ENCODE measurements at regions not wholly inside any gene's neighbourhood (a gene's known extent, or its start where the extent isn't known, plus 50 kb on each side); places are given as distances from the start of the nearest gene placed in this dataset.

- DNase-seq: no peak
- H3K4me1 ChIP-seq: no peaks in the 10 kb centered on the region
- H3K9me3 ChIP-seq: no peaks in the 10 kb centered on the region
- no peaks in the 10 kb centered on the region for H3K27me3 ChIP-seq
- H3K27ac ChIP-seq: no peak overlapping the region
- TF ChIP-seq POLR2AphosphoS5 (IDR thresholded peaks at IDR 0.05) (no peak), CTCF (IDR thresholded peaks at IDR 0.05) (no peak), POLR2A (IDR thresholded peaks at IDR 0.05) (no peak), EP300 (IDR thresholded peaks at IDR 0.05) (no peak)
- 21 to 22% methylated on average over 1 of the region's 1 CpG for WGBS, 2 donors
- no peak overlapping the region for H3K4me3 ChIP-seq
- no peak for ATAC-seq (ENCODE audit: low FRiP score in 2 of 2)
- H3K36me3 ChIP-seq: no peaks in the 10 kb centered on the region
Observed at GRCh38 chr2:18795906-18796305, 206.5 kb upstream of the NT5C1B start.

GRCh38 chr2:18792684-18793083 lies 203.3 kb upstream of the NT5C1B start:
- Histone ChIP-seq H3K4me1 (peaks cover 0 to 3% (median 0%) of the 10 kb centered on the region in 4 donors), H3K36me3 (no peaks in the 10 kb centered on the region), H3K27me3 (no peaks in the 10 kb centered on the region), H3K4me3 (no peak overlapping the region), H3K9me3 (no peaks in the 10 kb centered on the region), H3K27ac (no peak overlapping the region)
- WGBS, 2 donors: 91 to 94% methylated on average over 6 of the region's 6 CpGs
- ATAC-seq (ENCODE audit: low FRiP score in 2 of 2): no peak
- TF ChIP-seq POLR2AphosphoS5 (IDR thresholded peaks at IDR 0.05): no peak
- TF ChIP-seq POLR2A (IDR thresholded peaks at IDR 0.05): no peak
- DNase-seq: peak in 1 of 2 donors; percentile 37

DNA sequence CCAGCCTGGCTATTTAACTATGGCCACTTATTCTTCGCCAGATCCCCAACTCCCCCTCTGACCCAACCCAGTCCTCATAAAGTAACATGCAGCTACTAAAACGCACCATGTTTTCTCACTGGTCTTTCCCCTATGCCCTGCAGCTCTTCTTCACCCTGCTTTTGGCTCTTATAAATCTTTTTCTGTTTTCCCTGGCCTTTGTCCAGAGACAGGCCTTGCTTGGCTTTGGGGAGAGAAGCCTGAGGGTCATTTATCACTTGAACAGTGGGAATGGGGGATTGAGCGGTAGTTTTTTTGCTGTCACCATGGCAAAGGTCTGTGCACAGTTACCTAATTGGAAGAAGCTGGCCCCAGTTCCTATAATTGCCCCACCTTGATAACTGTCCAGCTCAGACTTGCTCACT lies 202.9 kb upstream of the NT5C1B start:
- TF ChIP-seq POLR2AphosphoS5 (IDR thresholded peaks at IDR 0.05): no peak
- no peaks in the 10 kb centered on the region for H3K36me3 ChIP-seq
- H3K9me3 ChIP-seq: no peaks in the 10 kb centered on the region
- no peak overlapping the region for H3K4me3 ChIP-seq
- ATAC-seq (ENCODE audit: low FRiP score in 2 of 2): no peak
- no peak for DNase-seq
- 67 to 76% methylated on average over 3 of the region's 3 CpGs for WGBS, 2 donors
- H3K27me3 ChIP-seq: no peaks in the 10 kb centered on the region
- H3K4me1 ChIP-seq: peaks cover 0 to 3% (median 0%) of the 10 kb centered on the region in 4 donors
- no peak overlapping the region for H3K27ac ChIP-seq

GRCh38 chr2:18791172-18791797 lies 201.9 kb upstream of the NT5C1B start:
- H3K4me3 ChIP-seq: no peak overlapping the region
- H3K36me3 ChIP-seq: no peaks in the 10 kb centered on the region
- no peak for TF ChIP-seq POLR2AphosphoS5 (IDR thresholded peaks at IDR 0.05)
- TF ChIP-seq POLR2A (IDR thresholded peaks at IDR 0.05): no peak
- no peak for TF ChIP-seq CTCF (IDR thresholded peaks at IDR 0.05)
- no peak for TF ChIP-seq EP300 (IDR thresholded peaks at IDR 0.05)
- no peak overlapping the region for H3K27ac ChIP-seq
- peaks cover 0 to 3% (median 0%) of the 10 kb centered on the region in 4 donors for H3K4me1 ChIP-seq
- WGBS, 2 donors: 94 to 96% methylated on average over 9 of the region's 9 CpGs
- H3K9me3 ChIP-seq: no peaks in the 10 kb centered on the region
- ATAC-seq (ENCODE audit: low FRiP score in 2 of 2): no peak
- DNase-seq: peak in 1 of 2 donors; percentile 2
- no peaks in the 10 kb centered on the region for H3K27me3 ChIP-seq

GRCh38 chr2:18790509-18791171 lies 201.3 kb upstream of the NT5C1B start:
- no peaks in the 10 kb centered on the region for H3K27me3 ChIP-seq
- no peaks in the 10 kb centered on the region for H3K9me3 ChIP-seq
- no peak overlapping the region for H3K4me3 ChIP-seq
- no peak overlapping the region for H3K27ac ChIP-seq
- WGBS, 2 donors: 89 to 90% methylated on average over 3 of the region's 3 CpGs
- no peaks in the 10 kb centered on the region for H3K36me3 ChIP-seq
- no peak for DNase-seq
- no peak for ATAC-seq (ENCODE audit: low FRiP score in 2 of 2)
- H3K4me1 ChIP-seq: peaks cover 0 to 3% (median 0%) of the 10 kb centered on the region in 4 donors
- TF ChIP-seq EP300 (IDR thresholded peaks at IDR 0.05): no peak
- TF ChIP-seq POLR2AphosphoS5 (IDR thresholded peaks at IDR 0.05): no peak
- TF ChIP-seq CTCF (IDR thresholded peaks at IDR 0.05): no peak

GRCh38 chr2:18788592-18788991 lies 199.2 kb upstream of the NT5C1B start:
- Histone ChIP-seq H3K4me1 (peaks cover 0 to 3% (median 0%) of the 10 kb centered on the region in 4 donors), H3K9me3 (no peaks in the 10 kb centered on the region), H3K4me3 (no peak overlapping the region), H3K27me3 (no peaks in the 10 kb centered on the region), H3K27ac (no peak overlapping the region), H3K36me3 (no peaks in the 10 kb centered on the region)
- WGBS, 2 donors: 57 to 70% methylated on average over 5 of the region's 5 CpGs
- TF ChIP-seq EP300 (IDR thresholded peaks at IDR 0.05): no peak
- TF ChIP-seq CTCF (IDR thresholded peaks at IDR 0.05): no peak
- TF ChIP-seq POLR2A (IDR thresholded peaks at IDR 0.05): no peak
- TF ChIP-seq POLR2AphosphoS5 (IDR thresholded peaks at IDR 0.05): no peak
- ATAC-seq (ENCODE audit: low FRiP score in 2 of 2) (no peak), DNase-seq (no peak)

Data from upper lobe of left lung (tissue), 6 donors.